Endodermal cell (in vitro differentiated cells): ENCODE measurements at regions not wholly inside any gene's neighbourhood (a gene's known extent, or its start where the extent isn't known, plus 50 kb on each side); places are given as distances from the start of the nearest gene placed in this dataset.
A peak's percentile ranks its signal among the peaks of the same experiment; 100 is the strongest.

ENCODE experiments used
- DNase-seq: peaks from one replicate; pipeline ENCODE4 v3.0.0-alpha.2; 2017
- H3K27ac ChIP-seq: 2 replicates; pipeline ENCODE4 v1.5.1; 2013; ENCODE audit warnings: mild to moderate bottlenecking, low read depth, low read length, moderate library complexity
- H3K27me3 ChIP-seq: 2 replicates; pipeline ENCODE4 v1.6.1; 2013; ENCODE audit warnings: mild to moderate bottlenecking, low read length, moderate library complexity; ENCODE audit not compliant: insufficient read depth, control insufficient read depth, poor library complexity, severe bottlenecking
- H3K36me3 ChIP-seq: 2 replicates; pipeline ENCODE4 v1.7.0; 2013; ENCODE audit warnings: mild to moderate bottlenecking, low read length, moderate library complexity; ENCODE audit not compliant: control insufficient read depth, insufficient read depth
- H3K4me1 ChIP-seq: one replicate; pipeline ENCODE4 v1.7.0; 2013; ENCODE audit warnings: low read length; ENCODE audit not compliant: control insufficient read depth, insufficient read depth
- H3K4me3 ChIP-seq: 2 replicates; pipeline ENCODE4 v1.5.1; 2013; ENCODE audit warnings: mild to moderate bottlenecking, low read length, moderate library complexity
- H3K9ac ChIP-seq: 2 replicates; pipeline ENCODE4 v1.6.1; 2013; ENCODE audit warnings: mild to moderate bottlenecking, low read length, moderate library complexity; ENCODE audit not compliant: poor library complexity, severe bottlenecking; ENCODE audit errors: extremely low read depth
- H3K9me3 ChIP-seq: 2 replicates; pipeline ENCODE4 v1.6.1; 2013; ENCODE audit warnings: mild to moderate bottlenecking, low read length, moderate library complexity; ENCODE audit not compliant: control insufficient read depth
- H3K27ac Mint-ChIP-seq: 2 replicates; pipeline ENCODE4 v1.8.0; 2020; ENCODE audit warnings: mixed read lengths
- H3K27me3 Mint-ChIP-seq: 2 replicates; pipeline ENCODE4 v1.8.0; 2021; ENCODE audit warnings: mild to moderate bottlenecking, mixed read lengths; ENCODE audit not compliant: insufficient read depth
- H3K36me3 Mint-ChIP-seq: 2 replicates; pipeline ENCODE4 v1.8.0; 2020; ENCODE audit warnings: low read depth, mixed read lengths
- H3K4me1 Mint-ChIP-seq: 2 replicates; pipeline ENCODE4 v1.8.0; 2020; ENCODE audit warnings: mixed read lengths
- H3K4me3 Mint-ChIP-seq: 2 replicates; pipeline ENCODE4 v1.8.0; 2020; ENCODE audit warnings: mild to moderate bottlenecking, moderate library complexity, mixed read lengths
- H3K9me3 Mint-ChIP-seq: 2 replicates; pipeline ENCODE4 v1.8.0; 2020; ENCODE audit warnings: mild to moderate bottlenecking, mixed read lengths
- WGBS, 2 experiments: methylation state at CpG; one replicate each; pipeline versions ENCODE4 v1.1.5 to v1.1.7; 2013; ENCODE audit warnings: missing lambda C conversion rate in 2 of 2, mixed read lengths in 1 of 2; ENCODE audit not compliant: insufficient coverage in 1 of 2, insufficient read length in 1 of 2; 5-methylcytosine and 5-hydroxymethylcytosine counted together
- TF ChIP-seq, protein P1 (sequence below): fragments of 200-600 bp; sonication (generic); conservative IDR thresholded peaks from 2 replicates; pipeline ENCODE4 v1.5.0; 2021; ENCODE audit warnings: antibody characterized with exemption, mild to moderate bottlenecking

DNA sequence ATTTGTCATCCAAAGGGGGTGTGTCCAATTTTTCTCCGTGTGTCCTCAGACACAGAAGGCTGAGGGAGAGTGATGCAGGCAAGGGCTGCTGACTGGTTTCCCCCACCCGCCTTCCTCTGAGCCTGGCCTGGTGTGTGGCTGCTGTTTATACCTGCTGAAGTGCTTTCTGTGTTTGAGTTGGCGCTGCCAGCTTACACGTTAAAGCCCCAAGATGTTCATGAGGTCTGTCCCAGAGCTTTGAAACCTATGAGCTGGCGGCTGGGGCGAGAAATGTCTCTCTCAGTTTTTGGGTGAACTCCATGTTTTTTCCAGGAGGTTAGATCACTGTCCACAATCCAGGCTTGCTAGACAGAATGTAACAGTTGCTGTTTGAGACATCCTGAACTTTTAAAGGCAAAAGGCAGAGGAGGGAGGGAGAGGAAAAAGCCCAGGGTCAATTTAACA lies 69.0 kb upstream of the CCN2 start:
- WGBS, 2 experiments, result 86 to 92% methylated on average over 5 to 6 of the region's 6 CpGs
- H3K36me3 ChIP-seq, result no peaks in the 10 kb centered on the region
- Mint-ChIP-seq H3K27me3 (no peaks in the 10 kb centered on the region), H3K36me3 (no peaks in the 10 kb centered on the region), H3K9me3 (no peaks in the 10 kb centered on the region), H3K27ac (no peak overlapping the region), H3K4me3 (no peak overlapping the region), H3K4me1 (peaks cover 6% of the 10 kb centered on the region)
- TF ChIP-seq, protein P1, sequence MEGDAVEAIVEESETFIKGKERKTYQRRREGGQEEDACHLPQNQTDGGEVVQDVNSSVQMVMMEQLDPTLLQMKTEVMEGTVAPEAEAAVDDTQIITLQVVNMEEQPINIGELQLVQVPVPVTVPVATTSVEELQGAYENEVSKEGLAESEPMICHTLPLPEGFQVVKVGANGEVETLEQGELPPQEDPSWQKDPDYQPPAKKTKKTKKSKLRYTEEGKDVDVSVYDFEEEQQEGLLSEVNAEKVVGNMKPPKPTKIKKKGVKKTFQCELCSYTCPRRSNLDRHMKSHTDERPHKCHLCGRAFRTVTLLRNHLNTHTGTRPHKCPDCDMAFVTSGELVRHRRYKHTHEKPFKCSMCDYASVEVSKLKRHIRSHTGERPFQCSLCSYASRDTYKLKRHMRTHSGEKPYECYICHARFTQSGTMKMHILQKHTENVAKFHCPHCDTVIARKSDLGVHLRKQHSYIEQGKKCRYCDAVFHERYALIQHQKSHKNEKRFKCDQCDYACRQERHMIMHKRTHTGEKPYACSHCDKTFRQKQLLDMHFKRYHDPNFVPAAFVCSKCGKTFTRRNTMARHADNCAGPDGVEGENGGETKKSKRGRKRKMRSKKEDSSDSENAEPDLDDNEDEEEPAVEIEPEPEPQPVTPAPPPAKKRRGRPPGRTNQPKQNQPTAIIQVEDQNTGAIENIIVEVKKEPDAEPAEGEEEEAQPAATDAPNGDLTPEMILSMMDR, result no peak
- no peaks in the 10 kb centered on the region for H3K9me3 ChIP-seq
- H3K27ac ChIP-seq, result peak overlapping the region; percentile 29
- H3K9ac ChIP-seq, result no peak overlapping the region
- no peaks in the 10 kb centered on the region for H3K27me3 ChIP-seq
- no peak overlapping the region for H3K4me3 ChIP-seq
- no peaks in the 10 kb centered on the region for H3K4me1 ChIP-seq
- no peak for DNase-seq

DNA sequence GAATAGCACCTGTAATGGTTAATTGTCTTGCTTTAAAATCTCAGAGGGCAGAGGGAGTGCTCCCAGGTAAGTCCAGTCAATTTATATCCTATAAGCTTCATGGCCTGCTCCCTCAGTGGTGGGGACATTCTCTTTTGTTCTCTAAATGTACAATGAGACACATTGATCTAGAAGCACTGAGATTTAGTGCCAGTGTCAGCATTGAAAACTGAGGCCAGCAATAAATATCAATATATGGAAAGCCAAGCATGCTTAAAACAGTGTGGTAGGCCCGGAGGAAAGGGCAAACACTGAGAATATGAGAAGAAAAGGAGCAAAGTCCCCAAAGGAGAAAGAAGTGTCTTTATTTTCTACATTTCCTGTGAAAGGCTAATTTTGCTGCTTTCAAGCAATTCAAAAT lies 68.4 kb upstream of the CCN2 start:
- Histone ChIP-seq H3K9me3 (no peaks in the 10 kb centered on the region), H3K27me3 (no peaks in the 10 kb centered on the region), H3K4me1 (no peaks in the 10 kb centered on the region), H3K9ac (no peak overlapping the region), H3K36me3 (no peaks in the 10 kb centered on the region), H3K4me3 (no peak overlapping the region), H3K27ac (no peak overlapping the region)
- 83 to 92% methylated on average over 1 of the region's 1 CpG for WGBS, 2 experiments
- Mint-ChIP-seq H3K27me3 (no peaks in the 10 kb centered on the region), H3K4me3 (no peak overlapping the region), H3K4me1 (peaks cover 6% of the 10 kb centered on the region), H3K9me3 (no peaks in the 10 kb centered on the region), H3K27ac (no peak overlapping the region), H3K36me3 (no peaks in the 10 kb centered on the region)
- DNase-seq, result no peak
- TF ChIP-seq, protein P1, result no peak

DNA sequence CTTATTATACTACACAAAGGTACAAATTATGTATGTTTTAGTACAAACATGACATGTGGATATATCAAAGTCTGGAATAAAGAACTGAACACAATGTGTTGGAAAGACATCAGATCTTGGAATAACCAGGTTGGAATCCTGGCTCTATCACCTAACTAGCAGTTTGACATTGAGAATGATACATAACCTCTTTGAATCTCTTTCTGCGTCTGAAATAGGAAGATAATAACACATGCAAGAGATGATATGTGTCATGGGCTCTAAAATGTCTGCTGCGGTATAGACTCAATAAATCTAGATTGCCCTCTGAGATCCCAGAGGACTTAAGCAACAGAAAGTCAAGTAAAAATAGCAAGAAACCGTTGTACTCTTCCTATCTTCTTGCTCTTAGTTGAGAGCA lies 66.8 kb upstream of the CCN2 start:
- WGBS, 2 experiments, result 79 to 94% methylated on average over 2 to 3 of the region's 3 CpGs
- TF ChIP-seq, protein P1, result no peak
- H3K4me1 Mint-ChIP-seq, result peaks cover 6% of the 10 kb centered on the region
- Histone ChIP-seq H3K9ac (no peak overlapping the region), H3K27ac (no peak overlapping the region), H3K4me1 (no peaks in the 10 kb centered on the region), H3K36me3 (no peaks in the 10 kb centered on the region), H3K9me3 (no peaks in the 10 kb centered on the region), H3K4me3 (no peak overlapping the region), H3K27me3 (no peaks in the 10 kb centered on the region)
- H3K36me3 Mint-ChIP-seq, result no peaks in the 10 kb centered on the region
- H3K4me3 Mint-ChIP-seq, result no peak overlapping the region
- no peaks in the 10 kb centered on the region for H3K27me3 Mint-ChIP-seq
- H3K27ac Mint-ChIP-seq, result no peak overlapping the region
- H3K9me3 Mint-ChIP-seq, result no peaks in the 10 kb centered on the region
- DNase-seq, result no peak
